Endothelial cell (in vitro differentiated cells): ENCODE measurements at regions not wholly inside any gene's neighbourhood (a gene's known extent, or its start where the extent isn't known, plus 50 kb on each side); places are given as distances from the start of the nearest gene placed in this dataset.

ENCODE experiments used
- DNase-seq: peaks from one replicate; pipeline ENCODE4 v3.0.0; 2021; ENCODE audit warnings: low spot score
- H3K27ac Mint-ChIP-seq: one replicate; pipeline ENCODE4 v1.8.0; 2021; ENCODE audit warnings: mixed read lengths, inconsistent platforms; ENCODE audit not compliant: unreplicated experiment
- H3K27me3 Mint-ChIP-seq: one replicate; pipeline ENCODE4 v1.8.0; 2021; ENCODE audit warnings: mild to moderate bottlenecking, moderate library complexity, mixed read lengths, inconsistent platforms; ENCODE audit not compliant: unreplicated experiment
- H3K36me3 Mint-ChIP-seq: one replicate; pipeline ENCODE4 v1.8.0; 2021; ENCODE audit warnings: mild to moderate bottlenecking, low read depth, mixed read lengths, inconsistent platforms; ENCODE audit not compliant: unreplicated experiment
- H3K4me1 Mint-ChIP-seq: one replicate; pipeline ENCODE4 v1.8.0; 2021; ENCODE audit warnings: mild to moderate bottlenecking, mixed read lengths, inconsistent platforms; ENCODE audit not compliant: unreplicated experiment
- H3K4me3 Mint-ChIP-seq: one replicate; pipeline ENCODE4 v1.8.0; 2021; ENCODE audit warnings: mild to moderate bottlenecking, mixed read lengths, inconsistent platforms; ENCODE audit not compliant: unreplicated experiment
- H3K9me3 Mint-ChIP-seq: one replicate; pipeline ENCODE4 v1.8.0; 2021; ENCODE audit warnings: mixed read lengths, inconsistent platforms; ENCODE audit not compliant: unreplicated experiment
- TF ChIP-seq, protein P1 (sequence below): fragments of 200-600 bp; sonication (generic); IDR thresholded peaks from one replicate; pipeline ENCODE4 v1.5.0; 2021; ENCODE audit warnings: antibody characterized with exemption; ENCODE audit not compliant: unreplicated experiment

DNA sequence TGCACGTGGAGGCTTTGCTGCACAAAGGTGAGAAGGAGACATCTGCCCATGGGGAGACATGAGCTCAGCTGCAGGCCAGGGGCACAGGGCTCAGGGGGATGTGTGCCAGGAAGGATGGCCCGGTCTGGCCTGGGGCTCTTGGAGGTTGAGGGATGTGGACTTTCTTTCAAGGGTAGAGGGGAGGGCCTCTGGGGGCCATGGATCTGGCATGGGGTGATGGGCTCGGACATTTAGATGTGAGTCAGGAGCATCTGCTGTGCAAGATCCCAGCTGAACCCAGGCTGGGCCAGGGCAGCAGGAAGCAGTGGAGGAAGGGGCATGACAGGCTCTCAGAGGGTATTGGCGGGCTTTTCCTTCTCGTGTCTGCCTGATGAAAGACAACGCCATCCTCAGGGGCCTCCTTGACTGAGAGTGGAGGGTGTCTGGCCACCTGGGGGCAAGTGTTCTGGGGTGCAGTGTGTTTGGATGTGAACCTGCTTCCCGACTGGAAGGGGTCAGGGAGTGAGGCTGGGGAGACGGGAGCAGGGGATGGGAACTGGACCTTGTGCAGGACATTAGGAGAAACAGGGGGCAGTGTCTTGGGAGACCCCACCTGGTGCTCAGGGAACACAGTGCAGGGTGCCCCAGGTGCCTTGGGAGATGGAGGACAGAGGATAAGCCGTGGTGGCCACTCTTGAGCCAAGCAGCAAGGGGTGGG, 156.1 kb downstream of the ERMARD start:
- Mint-ChIP-seq H3K27me3 (peaks cover 14% of the 10 kb centered on the region), H3K4me3 (no peak overlapping the region), H3K4me1 (peaks cover 17% of the 10 kb centered on the region), H3K36me3 (no peaks in the 10 kb centered on the region), H3K9me3 (no peaks in the 10 kb centered on the region), H3K27ac (peak overlapping the region; percentile 65)
- no peak for DNase-seq
- TF ChIP-seq, protein P1, sequence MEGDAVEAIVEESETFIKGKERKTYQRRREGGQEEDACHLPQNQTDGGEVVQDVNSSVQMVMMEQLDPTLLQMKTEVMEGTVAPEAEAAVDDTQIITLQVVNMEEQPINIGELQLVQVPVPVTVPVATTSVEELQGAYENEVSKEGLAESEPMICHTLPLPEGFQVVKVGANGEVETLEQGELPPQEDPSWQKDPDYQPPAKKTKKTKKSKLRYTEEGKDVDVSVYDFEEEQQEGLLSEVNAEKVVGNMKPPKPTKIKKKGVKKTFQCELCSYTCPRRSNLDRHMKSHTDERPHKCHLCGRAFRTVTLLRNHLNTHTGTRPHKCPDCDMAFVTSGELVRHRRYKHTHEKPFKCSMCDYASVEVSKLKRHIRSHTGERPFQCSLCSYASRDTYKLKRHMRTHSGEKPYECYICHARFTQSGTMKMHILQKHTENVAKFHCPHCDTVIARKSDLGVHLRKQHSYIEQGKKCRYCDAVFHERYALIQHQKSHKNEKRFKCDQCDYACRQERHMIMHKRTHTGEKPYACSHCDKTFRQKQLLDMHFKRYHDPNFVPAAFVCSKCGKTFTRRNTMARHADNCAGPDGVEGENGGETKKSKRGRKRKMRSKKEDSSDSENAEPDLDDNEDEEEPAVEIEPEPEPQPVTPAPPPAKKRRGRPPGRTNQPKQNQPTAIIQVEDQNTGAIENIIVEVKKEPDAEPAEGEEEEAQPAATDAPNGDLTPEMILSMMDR, result no peak

DNA sequence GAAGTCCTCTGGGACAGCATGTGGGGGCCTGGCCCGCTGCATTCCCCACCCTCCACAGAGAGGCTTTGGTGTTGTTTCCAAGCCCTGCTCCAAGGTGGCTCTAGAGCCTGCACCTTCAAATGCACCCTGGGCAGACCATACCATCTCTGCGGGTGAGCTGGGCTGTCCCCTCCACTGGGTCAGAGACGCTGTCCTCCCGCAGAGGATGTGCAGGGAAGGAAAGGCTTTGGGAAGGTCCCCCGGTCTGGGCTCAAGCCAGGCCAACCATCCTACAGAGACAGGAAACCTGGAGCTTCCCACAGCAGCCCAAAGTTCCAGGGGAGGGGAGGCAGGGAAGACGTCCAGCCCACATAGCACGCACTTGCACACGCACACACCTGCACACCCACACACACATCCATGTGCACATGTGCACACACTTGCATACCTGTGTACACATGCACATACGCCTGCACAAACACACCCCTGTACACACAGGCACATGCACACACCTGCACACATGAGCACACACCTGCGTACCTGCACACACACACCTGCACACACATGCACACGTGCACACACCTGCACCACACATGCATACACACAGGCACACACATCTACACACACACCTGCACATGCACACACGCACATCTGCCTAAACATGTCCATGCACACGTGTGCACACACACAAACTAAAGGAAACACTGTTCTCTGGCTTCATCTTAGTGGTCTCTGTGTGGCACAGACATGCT, 155.4 kb downstream of the ERMARD start:
- no peaks in the 10 kb centered on the region for H3K9me3 Mint-ChIP-seq
- DNase-seq, result no peak
- no peak overlapping the region for H3K4me3 Mint-ChIP-seq
- H3K4me1 Mint-ChIP-seq, result peaks cover 20% of the 10 kb centered on the region
- H3K36me3 Mint-ChIP-seq, result peaks cover 4% of the 10 kb centered on the region
- H3K27ac Mint-ChIP-seq, result peak overlapping the region; percentile 65
- TF ChIP-seq, protein P1, result no peak
- peaks cover 17% of the 10 kb centered on the region for H3K27me3 Mint-ChIP-seq

DNA sequence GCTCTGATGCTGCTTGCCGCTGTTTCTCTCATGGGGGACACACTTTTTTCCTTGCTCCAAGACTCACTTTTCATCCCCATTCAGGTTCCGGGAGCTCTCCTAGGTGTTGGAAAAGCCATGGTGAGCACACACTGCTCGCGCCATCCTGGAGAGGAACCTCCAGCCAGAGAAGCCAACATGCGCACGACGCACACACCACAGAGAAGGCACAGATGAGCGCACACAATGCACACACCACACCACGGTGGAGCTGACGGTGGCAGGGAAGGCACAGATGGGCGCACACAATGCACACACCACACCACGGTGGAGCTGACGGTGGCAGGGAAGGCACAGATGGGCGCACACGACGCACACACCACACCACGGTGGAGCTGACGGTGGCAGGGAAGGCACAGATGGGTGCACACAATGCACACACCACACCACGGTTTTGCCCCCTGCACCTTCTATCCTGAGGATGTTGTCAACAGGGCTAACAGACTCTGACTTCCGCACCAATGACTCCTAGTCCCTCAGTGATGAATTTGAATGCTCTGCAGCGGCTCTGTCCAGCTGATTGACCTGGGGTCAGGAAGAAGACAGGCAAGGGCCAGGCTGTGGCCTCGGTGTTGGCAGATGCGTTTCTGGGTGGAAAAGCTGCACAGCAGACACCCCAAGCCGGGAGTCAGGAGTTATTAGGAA, 154.7 kb downstream of the ERMARD start:
- DNase-seq, result no peak
- TF ChIP-seq, protein P1, result no peak
- Mint-ChIP-seq H3K27ac (no peak overlapping the region), H3K9me3 (no peaks in the 10 kb centered on the region), H3K4me1 (peaks cover 22% of the 10 kb centered on the region), H3K27me3 (peaks cover 17% of the 10 kb centered on the region), H3K4me3 (no peak overlapping the region), H3K36me3 (peaks cover 4% of the 10 kb centered on the region)

DNA sequence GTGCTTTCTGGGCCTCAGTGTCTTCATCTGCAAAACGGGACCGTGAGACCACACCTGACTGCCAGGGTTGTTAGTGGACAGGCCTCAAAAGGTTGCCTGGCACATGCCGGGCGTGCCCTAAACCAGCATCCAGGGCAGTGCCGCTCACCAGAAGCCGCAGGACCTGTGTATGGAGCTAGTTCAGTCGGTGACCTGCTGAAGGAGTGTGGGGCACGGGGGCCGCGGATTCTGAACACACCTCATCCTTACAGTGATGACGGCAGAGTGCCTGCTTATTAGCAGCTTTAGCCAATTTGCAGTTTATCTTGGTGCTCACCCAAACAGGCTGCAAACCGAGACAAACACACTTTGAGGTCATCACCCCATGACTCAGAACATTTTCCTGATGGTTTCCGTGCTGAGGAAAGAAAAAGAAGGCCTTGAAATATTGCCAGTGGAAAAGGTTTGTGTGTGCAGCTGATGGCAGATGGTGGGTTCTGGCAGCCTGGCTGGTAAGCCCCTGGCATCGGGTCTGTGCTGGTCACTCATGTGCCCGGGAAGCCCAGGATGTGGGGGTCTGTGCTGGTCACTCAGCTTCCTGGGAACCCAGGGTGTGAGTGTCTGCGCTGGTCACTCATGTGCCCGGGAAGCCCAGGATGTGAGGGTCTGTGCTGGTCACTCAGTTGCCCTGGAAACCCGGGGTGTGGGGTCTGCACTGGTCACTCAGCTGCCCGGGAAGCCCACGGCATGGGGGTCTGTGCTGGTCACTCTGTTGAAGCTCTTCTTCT, 153.8 kb downstream of the ERMARD start:
- Mint-ChIP-seq H3K9me3 (no peaks in the 10 kb centered on the region), H3K27ac (no peak overlapping the region), H3K4me3 (no peak overlapping the region), H3K27me3 (peaks cover 17% of the 10 kb centered on the region), H3K36me3 (peaks cover 4% of the 10 kb centered on the region), H3K4me1 (peaks cover 24% of the 10 kb centered on the region)
- no peak for DNase-seq
- TF ChIP-seq, protein P1, result no peak
